Suprapubic skin (tissue), 3 donors: ENCODE measurements at regions not wholly inside any gene's neighbourhood (a gene's known extent, or its start where the extent isn't known, plus 50 kb on each side); places are given as distances from the start of the nearest gene placed in this dataset.

Source experiments
- EP300 ChIP-seq: sonication (generic); formaldehyde crosslinking; IDR thresholded peaks from one replicate; pipeline ENCODE4 v1.6.1; 2017; ENCODE audit warnings: antibody characterized with exemption
- POLR2A ChIP-seq, 2 donors: fragments of 450-650 bp; IDR thresholded peaks; one replicate each; pipeline ENCODE4 v1.6.1; 2017; ENCODE audit warnings: antibody characterized with exemption in 2 of 2, mild to moderate bottlenecking in 2 of 2, moderate library complexity in 2 of 2
- TF ChIP-seq, protein P1 (sequence below), 2 donors: fragments of 200-600 bp in 1 of 2; fragments of 450-650 bp in 1 of 2; sonication (generic) in 1 of 2; IDR thresholded peaks; one replicate each; pipeline ENCODE4 v1.5.1; 2016 to 2019; ENCODE audit warnings: antibody characterized with exemption in 2 of 2, mild to moderate bottlenecking in 1 of 2, moderate library complexity in 1 of 2

DNA sequence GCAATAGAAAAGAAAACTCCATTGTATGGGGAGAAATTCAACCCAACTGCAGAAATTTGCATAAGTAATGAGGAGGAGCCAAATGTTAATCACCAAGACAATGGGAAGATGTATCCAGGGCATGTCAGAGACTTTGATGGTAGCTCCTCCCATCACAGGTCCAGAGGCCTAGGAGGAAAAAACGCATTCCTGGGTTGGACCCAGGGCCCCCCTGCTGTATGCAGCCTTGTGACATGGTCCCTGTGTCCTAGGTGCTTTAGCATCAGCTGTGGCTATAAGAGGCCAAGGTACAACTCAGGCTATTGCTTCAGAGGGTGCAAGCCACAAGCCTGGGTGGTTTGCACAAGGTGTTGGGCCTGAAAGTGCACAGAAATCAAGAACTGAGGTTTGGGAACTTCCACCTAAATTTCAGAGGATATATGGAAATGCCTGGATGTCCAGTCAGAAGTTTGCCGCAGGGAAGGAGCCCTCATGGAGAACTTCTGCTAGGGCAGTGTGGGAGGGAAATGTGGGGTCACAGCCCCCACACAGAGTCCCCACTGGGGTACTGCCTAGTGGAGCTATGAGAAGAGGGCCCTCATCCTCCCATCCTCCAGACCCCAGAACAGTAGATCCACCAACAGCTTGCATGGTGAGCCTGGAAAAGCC is 162.3 kb downstream of the TGFB2 start:
- TF ChIP-seq, protein P1, sequence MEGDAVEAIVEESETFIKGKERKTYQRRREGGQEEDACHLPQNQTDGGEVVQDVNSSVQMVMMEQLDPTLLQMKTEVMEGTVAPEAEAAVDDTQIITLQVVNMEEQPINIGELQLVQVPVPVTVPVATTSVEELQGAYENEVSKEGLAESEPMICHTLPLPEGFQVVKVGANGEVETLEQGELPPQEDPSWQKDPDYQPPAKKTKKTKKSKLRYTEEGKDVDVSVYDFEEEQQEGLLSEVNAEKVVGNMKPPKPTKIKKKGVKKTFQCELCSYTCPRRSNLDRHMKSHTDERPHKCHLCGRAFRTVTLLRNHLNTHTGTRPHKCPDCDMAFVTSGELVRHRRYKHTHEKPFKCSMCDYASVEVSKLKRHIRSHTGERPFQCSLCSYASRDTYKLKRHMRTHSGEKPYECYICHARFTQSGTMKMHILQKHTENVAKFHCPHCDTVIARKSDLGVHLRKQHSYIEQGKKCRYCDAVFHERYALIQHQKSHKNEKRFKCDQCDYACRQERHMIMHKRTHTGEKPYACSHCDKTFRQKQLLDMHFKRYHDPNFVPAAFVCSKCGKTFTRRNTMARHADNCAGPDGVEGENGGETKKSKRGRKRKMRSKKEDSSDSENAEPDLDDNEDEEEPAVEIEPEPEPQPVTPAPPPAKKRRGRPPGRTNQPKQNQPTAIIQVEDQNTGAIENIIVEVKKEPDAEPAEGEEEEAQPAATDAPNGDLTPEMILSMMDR (IDR thresholded peaks at IDR 0.05) = no peak
- TF ChIP-seq POLR2A (IDR thresholded peaks at IDR 0.05) (no peak), EP300 (no peak)
